Peyer's patch (tissue), 4 donors: ENCODE measurements at regions not wholly inside any gene's neighbourhood (a gene's known extent, or its start where the extent isn't known, plus 50 kb on each side); places are given as distances from the start of the nearest gene placed in this dataset.
A peak's percentile ranks its signal among the peaks of the same experiment; 100 is the strongest.

Experiments
- DNase-seq, 3 donors: peaks; one replicate each; pipeline ENCODE4 v3.0.0-alpha.2; 2017 to 2019
- H3K27ac ChIP-seq, 4 donors: fragments of 200-600 bp; sonication (generic); one replicate each; pipeline ENCODE4 v1.5.1; 2016 to 2019
- H3K27me3 ChIP-seq, 2 donors: fragments of 200-600 bp; sonication (generic); one replicate each; pipeline ENCODE4 v1.5.1; 2019
- H3K36me3 ChIP-seq, 3 donors: fragments of 200-600 bp; sonication (generic); one replicate each; pipeline ENCODE4 v1.5.1; 2016 to 2019
- H3K4me1 ChIP-seq, 4 donors: fragments of 200-600 bp; sonication (generic); one replicate each; pipeline ENCODE4 v1.5.1; 2016 to 2019
- H3K4me3 ChIP-seq, 4 donors: fragments of 200-600 bp; sonication (generic); 1 replicate in 3 of 4; 2 replicates in 1 of 4; pipeline ENCODE4 v1.5.1; 2016 to 2019; ENCODE audit warnings: mild to moderate bottlenecking in 1 of 4
- H3K9me3 ChIP-seq, 4 donors: fragments of 200-600 bp; sonication (generic); one replicate each; pipeline ENCODE4 v1.5.1; 2016 to 2019; ENCODE audit warnings: mild to moderate bottlenecking in 1 of 4
- CTCF ChIP-seq, 6 experiments: fragments of 450-650 bp in 4 of 6; fragments of 200-600 bp in 2 of 6; sonication (generic) in 1 of 6; IDR thresholded peaks; one replicate each; pipeline ENCODE4 v1.5.1; 2017 to 2019; ENCODE audit warnings: antibody characterized with exemption in 6 of 6, mild to moderate bottlenecking in 3 of 6, moderate library complexity in 1 of 6
- POLR2A ChIP-seq, 2 donors: fragments of 450-650 bp; IDR thresholded peaks; one replicate each; pipeline ENCODE4 v1.5.1; 2017; ENCODE audit warnings: antibody characterized with exemption in 2 of 2, mild to moderate bottlenecking in 2 of 2, moderate library complexity in 2 of 2

GRCh38 chr2:222782201-222782730, 78.6 kb upstream of the ACSL3 start:
- no peaks in the 10 kb centered on the region for H3K36me3 ChIP-seq
- TF ChIP-seq POLR2A (IDR thresholded peaks at IDR 0.05) (no peak), CTCF (IDR thresholded peaks at IDR 0.05) (no peak)

GRCh38 chr2:222783592-222783991, 77.2 kb upstream of the ACSL3 start:
- H3K36me3 ChIP-seq: no peaks in the 10 kb centered on the region
- TF ChIP-seq CTCF (IDR thresholded peaks at IDR 0.05) (no peak), POLR2A (IDR thresholded peaks at IDR 0.05) (no peak)

More at GRCh38 chr2:222782201-222782730, 78.6 kb upstream of the ACSL3 start:
- Histone ChIP-seq H3K27ac (no peak overlapping the region), H3K4me3 (no peak overlapping the region), H3K4me1 (no peaks in the 10 kb centered on the region), H3K27me3 (no peaks in the 10 kb centered on the region), H3K9me3 (no peaks in the 10 kb centered on the region)
- no peak for DNase-seq

GRCh38 chr2:222790932-222791331, 69.9 kb upstream of the ACSL3 start:
- no peak for TF ChIP-seq CTCF (IDR thresholded peaks at IDR 0.05)
- no peak for TF ChIP-seq POLR2A (IDR thresholded peaks at IDR 0.05)
- H3K27ac ChIP-seq: no peak overlapping the region

More at GRCh38 chr2:222783592-222783991, 77.2 kb upstream of the ACSL3 start:
- Histone ChIP-seq H3K4me3 (no peak overlapping the region), H3K9me3 (no peaks in the 10 kb centered on the region), H3K4me1 (no peaks in the 10 kb centered on the region), H3K27me3 (no peaks in the 10 kb centered on the region), H3K27ac (no peak overlapping the region)
- no peak for DNase-seq

GRCh38 chr2:222792001-222792611, 68.7 kb upstream of the ACSL3 start:
- no peak for TF ChIP-seq POLR2A (IDR thresholded peaks at IDR 0.05)
- TF ChIP-seq CTCF (IDR thresholded peaks at IDR 0.05): no peak
- H3K27ac ChIP-seq: peak overlapping the region in 2 of 4 donors; percentile 16 to 48
- no peaks in the 10 kb centered on the region for H3K9me3 ChIP-seq
- no peaks in the 10 kb centered on the region for H3K27me3 ChIP-seq
- no peak overlapping the region for H3K4me3 ChIP-seq
- no peaks in the 10 kb centered on the region for H3K36me3 ChIP-seq
- peak in 1 of 3 donors; percentile 59 for DNase-seq
- H3K4me1 ChIP-seq: peaks cover 0 to 28% (median 0%) of the 10 kb centered on the region in 4 donors

More at GRCh38 chr2:222790932-222791331, 69.9 kb upstream of the ACSL3 start:
- Histone ChIP-seq H3K4me3 (no peak overlapping the region), H3K9me3 (no peaks in the 10 kb centered on the region), H3K27me3 (no peaks in the 10 kb centered on the region), H3K4me1 (peaks cover 0 to 16% (median 0%) of the 10 kb centered on the region in 4 donors), H3K36me3 (no peaks in the 10 kb centered on the region)
- DNase-seq: no peak

- H3K27me3 ChIP-seq: no peaks in the 10 kb centered on the region
- peaks cover 0 to 20% (median 0%) of the 10 kb centered on the region in 4 donors for H3K4me1 ChIP-seq
- TF ChIP-seq POLR2A (IDR thresholded peaks at IDR 0.05) (no peak), CTCF (IDR thresholded peaks at IDR 0.05) (no peak)
- no peaks in the 10 kb centered on the region for H3K36me3 ChIP-seq
- no peak overlapping the region for H3K4me3 ChIP-seq
- DNase-seq: no peak
- no peak overlapping the region for H3K27ac ChIP-seq
- H3K9me3 ChIP-seq: no peaks in the 10 kb centered on the region
These were observed 66.0 kb upstream of the ACSL3 start for GRCh38 chr2:222794585-222795449.
